ENCODE measurements at regions not wholly inside any gene's neighbourhood (a gene's known extent, or its start where the extent isn't known, plus 50 kb on each side); places are given as distances from the start of the nearest gene placed in this dataset.

DNA sequence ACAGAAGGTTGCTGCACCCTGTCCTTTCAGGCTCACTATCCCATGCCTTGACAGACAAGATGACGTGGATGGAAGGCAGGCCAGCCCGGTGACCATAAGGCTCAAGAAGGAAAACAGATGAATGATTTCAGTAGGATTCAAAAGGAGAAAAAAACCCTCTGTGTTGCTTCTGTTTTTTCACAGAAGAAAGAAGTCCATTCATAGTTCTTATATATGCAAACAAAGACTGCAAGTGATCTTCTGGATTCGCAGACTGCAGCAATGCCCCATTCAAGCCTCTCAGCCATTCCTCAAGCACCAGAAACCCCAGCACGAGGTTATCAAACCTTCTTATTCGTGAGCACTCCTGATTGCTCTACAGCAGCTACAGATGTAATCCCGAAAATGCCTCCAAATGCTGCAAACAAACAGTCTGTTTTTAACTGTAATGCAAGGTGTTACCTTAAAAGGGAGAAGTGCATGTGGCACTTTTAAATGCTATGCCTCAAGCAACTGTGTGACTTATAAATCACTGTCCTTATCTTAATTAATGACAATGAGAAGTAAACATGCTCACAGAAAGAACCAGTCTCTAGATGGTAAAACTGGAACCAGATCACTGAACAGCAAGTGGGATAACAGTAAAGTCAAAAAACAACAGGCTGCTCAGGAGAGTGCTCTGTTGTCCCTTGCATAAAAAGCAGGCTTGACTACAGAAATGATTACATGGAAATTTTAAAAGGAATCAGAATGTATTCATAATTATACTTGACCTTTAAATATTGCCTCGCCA is 173.9 kb downstream of the HHIPL2 start:
- 56 to 79% (median 72%) methylated on average over 7 of the region's 7 CpGs for WGBS, 5 donors
- H3K27ac ChIP-seq = no peak overlapping the region
- H3K4me1 ChIP-seq = no peaks in the 10 kb centered on the region
- H3K4me3 ChIP-seq = no peak overlapping the region
- no peaks in the 10 kb centered on the region for H3K27me3 ChIP-seq (replicated peaks in 1 of 7)
- TF ChIP-seq, protein P1, sequence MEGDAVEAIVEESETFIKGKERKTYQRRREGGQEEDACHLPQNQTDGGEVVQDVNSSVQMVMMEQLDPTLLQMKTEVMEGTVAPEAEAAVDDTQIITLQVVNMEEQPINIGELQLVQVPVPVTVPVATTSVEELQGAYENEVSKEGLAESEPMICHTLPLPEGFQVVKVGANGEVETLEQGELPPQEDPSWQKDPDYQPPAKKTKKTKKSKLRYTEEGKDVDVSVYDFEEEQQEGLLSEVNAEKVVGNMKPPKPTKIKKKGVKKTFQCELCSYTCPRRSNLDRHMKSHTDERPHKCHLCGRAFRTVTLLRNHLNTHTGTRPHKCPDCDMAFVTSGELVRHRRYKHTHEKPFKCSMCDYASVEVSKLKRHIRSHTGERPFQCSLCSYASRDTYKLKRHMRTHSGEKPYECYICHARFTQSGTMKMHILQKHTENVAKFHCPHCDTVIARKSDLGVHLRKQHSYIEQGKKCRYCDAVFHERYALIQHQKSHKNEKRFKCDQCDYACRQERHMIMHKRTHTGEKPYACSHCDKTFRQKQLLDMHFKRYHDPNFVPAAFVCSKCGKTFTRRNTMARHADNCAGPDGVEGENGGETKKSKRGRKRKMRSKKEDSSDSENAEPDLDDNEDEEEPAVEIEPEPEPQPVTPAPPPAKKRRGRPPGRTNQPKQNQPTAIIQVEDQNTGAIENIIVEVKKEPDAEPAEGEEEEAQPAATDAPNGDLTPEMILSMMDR (IDR thresholded peaks at IDR 0.05 in 8 of 11, conservative IDR thresholded peaks at IDR 0.05 in 3 of 11) = no peak
- no peak for TF ChIP-seq POLR2AphosphoS5 (IDR thresholded peaks at IDR 0.05)
- TF ChIP-seq POLR2A (IDR thresholded peaks at IDR 0.05) = no peak
- H3K36me3 ChIP-seq = no peaks in the 10 kb centered on the region
- intact Hi-C loops (cut with DNase I; ENCODE audit: low total_unique reads) = no loop called here
- DNase-seq = no peak
- H3K9me3 ChIP-seq = no peaks in the 10 kb centered on the region

DNA sequence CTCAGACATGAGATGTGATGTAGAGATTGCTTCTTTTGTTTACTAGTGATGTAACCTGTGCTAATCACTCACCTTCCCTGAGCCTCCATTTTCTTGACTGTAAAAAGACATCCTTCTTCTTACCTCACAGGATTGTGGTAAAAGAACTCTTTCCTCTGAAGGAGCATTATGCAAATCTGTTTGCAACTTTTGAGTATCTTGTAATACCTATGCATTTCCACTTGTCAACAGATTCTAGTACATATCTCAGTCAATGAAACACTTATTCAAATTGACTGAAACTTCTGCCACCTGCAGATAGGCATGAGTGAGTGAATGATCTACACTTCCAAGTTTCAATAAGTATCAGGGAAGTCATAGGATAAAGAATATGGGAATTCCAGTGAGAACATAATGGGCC is 174.7 kb downstream of the HHIPL2 start:
- H3K4me3 ChIP-seq = no peak overlapping the region
- H3K9me3 ChIP-seq = no peaks in the 10 kb centered on the region
- TF ChIP-seq POLR2A (IDR thresholded peaks at IDR 0.05) (no peak), POLR2AphosphoS5 (IDR thresholded peaks at IDR 0.05) (no peak)
- TF ChIP-seq, protein P1 (IDR thresholded peaks at IDR 0.05 in 8 of 11, conservative IDR thresholded peaks at IDR 0.05 in 3 of 11) = no peak
- H3K4me1 ChIP-seq = no peaks in the 10 kb centered on the region
- no peak for DNase-seq
- intact Hi-C loops (cut with DNase I; ENCODE audit: low total_unique reads) = no loop called here
- H3K27ac ChIP-seq = no peak overlapping the region
- no peaks in the 10 kb centered on the region for H3K36me3 ChIP-seq
- no peaks in the 10 kb centered on the region for H3K27me3 ChIP-seq (replicated peaks in 1 of 7)

DNA sequence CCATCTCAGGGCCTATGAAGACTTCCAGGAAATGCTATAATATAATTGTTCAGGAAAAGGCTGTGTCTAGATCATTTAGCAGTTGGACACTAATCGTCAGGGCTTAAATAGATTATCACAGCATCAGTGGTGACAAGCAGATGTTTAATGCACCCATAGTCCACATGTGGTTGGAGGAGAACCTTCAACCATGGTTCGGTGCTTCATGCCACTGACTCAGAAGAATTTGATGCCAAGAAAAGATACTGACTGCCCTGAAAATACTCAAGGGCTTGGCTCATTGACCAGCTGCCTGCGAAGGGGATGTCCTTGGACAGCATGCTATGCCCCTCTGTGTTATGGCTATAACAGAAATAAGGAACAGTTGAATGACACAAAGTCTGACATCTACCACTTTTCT is 175.7 kb downstream of the HHIPL2 start:
- TF ChIP-seq POLR2AphosphoS5 (IDR thresholded peaks at IDR 0.05) = no peak
- TF ChIP-seq, protein P1 (IDR thresholded peaks at IDR 0.05 in 8 of 11, conservative IDR thresholded peaks at IDR 0.05 in 3 of 11) = no peak
- no peak for TF ChIP-seq POLR2A (IDR thresholded peaks at IDR 0.05)
- H3K9me3 ChIP-seq = no peaks in the 10 kb centered on the region
- no peaks in the 10 kb centered on the region for H3K27me3 ChIP-seq (replicated peaks in 1 of 7)
- H3K36me3 ChIP-seq = no peaks in the 10 kb centered on the region
- WGBS, 5 donors = 57 to 91% (median 68%) methylated on average over 3 of the region's 3 CpGs
- intact Hi-C loops (cut with DNase I; ENCODE audit: low total_unique reads) = no loop called here
- no peak overlapping the region for H3K4me3 ChIP-seq
- no peaks in the 10 kb centered on the region for H3K4me1 ChIP-seq
- no peak overlapping the region for H3K27ac ChIP-seq
- DNase-seq = no peak

DNA sequence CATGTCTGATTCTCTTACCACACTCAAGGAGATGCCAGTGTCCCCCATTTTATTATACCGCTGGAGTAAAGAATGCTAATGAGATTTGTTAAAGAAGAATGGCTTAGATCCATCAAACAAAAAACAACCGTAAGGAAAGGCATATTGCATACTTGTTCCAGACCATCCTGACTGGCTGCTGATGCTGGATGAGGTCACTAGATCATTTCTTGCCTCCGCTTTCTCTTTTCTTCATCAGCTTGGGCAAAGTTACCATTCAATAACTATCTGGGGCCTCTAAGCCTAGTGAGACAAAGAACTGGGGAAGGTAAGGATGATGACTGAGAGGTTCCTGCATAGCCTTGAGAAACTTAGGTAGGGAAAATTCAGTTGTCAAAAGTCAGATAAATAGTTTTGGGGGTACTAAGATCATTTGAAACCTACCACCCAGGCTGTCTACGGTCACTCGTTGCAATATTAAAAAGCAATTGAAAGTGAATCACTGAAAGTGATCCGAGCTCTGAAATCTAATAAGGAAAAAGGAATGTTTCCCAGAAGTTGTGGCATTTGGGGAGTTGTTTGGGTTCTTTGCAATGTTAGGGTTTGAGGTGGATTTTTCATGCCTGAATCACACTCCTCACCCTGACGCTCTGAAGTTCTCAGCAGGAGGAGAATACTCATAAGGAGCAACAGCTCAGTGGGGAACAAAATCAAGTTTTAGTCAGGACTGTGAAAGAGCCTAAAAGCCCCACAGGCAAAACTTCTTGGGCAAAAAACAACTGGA is 176.8 kb downstream of the HHIPL2 start:
- TF ChIP-seq POLR2A (IDR thresholded peaks at IDR 0.05) (no peak), POLR2AphosphoS5 (IDR thresholded peaks at IDR 0.05) (no peak)
- TF ChIP-seq, protein P1 (IDR thresholded peaks at IDR 0.05 in 8 of 11, conservative IDR thresholded peaks at IDR 0.05 in 3 of 11) = no peak
- H3K27me3 ChIP-seq (replicated peaks in 1 of 7) = no peaks in the 10 kb centered on the region
- no peak for DNase-seq
- no peaks in the 10 kb centered on the region for H3K36me3 ChIP-seq
- WGBS, 5 donors = 90 to 93% (median 92%) methylated on average over 7 of the region's 7 CpGs
- H3K4me1 ChIP-seq = no peaks in the 10 kb centered on the region
- H3K9me3 ChIP-seq = no peaks in the 10 kb centered on the region
- no peak overlapping the region for H3K4me3 ChIP-seq
- intact Hi-C loops (cut with DNase I; ENCODE audit: low total_unique reads) = no loop called here
- no peak overlapping the region for H3K27ac ChIP-seq
